ENCODE measurements at regions not wholly inside any gene's neighbourhood (a gene's known extent, or its start where the extent isn't known, plus 50 kb on each side); places are given as distances from the start of the nearest gene placed in this dataset.

DNA sequence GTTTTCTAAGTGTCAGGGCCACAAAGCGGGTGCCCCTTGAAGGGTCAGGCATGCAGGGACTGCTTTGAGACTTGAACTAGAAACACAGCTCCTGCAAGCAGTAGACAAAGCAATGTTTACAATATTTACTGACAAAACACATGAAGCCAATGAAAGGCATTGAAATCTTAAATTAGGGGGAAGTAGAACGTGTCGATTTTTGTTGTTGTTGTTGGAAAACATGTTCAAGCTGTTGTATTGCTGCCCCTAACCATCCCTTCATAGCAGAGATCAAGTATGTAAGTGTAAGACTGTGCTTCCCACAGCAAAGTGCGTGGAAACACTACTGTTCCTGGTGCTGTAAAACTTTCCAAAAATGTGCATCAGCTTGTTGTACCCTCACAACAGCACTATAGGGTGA, 131.6 kb upstream of the MGMT start:
- no peak overlapping the region for H2AFZ ChIP-seq
- H3K27me3 ChIP-seq = no peaks in the 10 kb centered on the region
- WGBS (ENCODE audit: low lambda C conversion rate, missing lambda C conversion rate) = 97% methylated on average over 4 of the region's 4 CpGs

DNA sequence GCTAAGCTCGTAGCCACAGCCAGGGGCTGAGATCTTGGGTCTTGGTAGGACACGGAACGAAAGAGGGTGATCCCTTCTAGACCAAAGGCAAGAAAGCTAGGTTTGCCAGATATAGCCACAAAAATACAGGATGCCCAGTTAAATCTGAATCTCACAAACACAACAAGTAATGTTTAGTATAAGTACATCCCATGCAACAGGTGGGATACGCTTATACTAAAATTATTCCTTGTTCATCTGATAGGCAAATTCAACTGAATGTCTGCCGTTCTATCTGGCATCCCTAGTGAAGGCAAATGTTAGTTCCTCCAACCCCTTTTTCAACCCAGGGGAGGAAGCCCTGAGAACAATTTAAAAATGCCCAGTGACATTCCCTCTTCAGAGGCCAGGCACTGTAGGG, 131.1 kb upstream of the MGMT start:
- no peaks in the 10 kb centered on the region for H3K9me3 ChIP-seq (ENCODE audit: low read depth)
- no peak overlapping the region for H2AFZ ChIP-seq
- no peaks in the 10 kb centered on the region for H3K4me1 ChIP-seq (ENCODE audit: insufficient read depth)
- TF ChIP-seq EZH2phosphoT487 (IDR thresholded peaks at IDR 0.05; ENCODE audit: low read depth, severe bottlenecking, unreplicated experiment) (no peak), EZH2 (IDR thresholded peaks at IDR 0.05; ENCODE audit: borderline replicate concordance) (no peak)
- TF ChIP-seq, protein P1, sequence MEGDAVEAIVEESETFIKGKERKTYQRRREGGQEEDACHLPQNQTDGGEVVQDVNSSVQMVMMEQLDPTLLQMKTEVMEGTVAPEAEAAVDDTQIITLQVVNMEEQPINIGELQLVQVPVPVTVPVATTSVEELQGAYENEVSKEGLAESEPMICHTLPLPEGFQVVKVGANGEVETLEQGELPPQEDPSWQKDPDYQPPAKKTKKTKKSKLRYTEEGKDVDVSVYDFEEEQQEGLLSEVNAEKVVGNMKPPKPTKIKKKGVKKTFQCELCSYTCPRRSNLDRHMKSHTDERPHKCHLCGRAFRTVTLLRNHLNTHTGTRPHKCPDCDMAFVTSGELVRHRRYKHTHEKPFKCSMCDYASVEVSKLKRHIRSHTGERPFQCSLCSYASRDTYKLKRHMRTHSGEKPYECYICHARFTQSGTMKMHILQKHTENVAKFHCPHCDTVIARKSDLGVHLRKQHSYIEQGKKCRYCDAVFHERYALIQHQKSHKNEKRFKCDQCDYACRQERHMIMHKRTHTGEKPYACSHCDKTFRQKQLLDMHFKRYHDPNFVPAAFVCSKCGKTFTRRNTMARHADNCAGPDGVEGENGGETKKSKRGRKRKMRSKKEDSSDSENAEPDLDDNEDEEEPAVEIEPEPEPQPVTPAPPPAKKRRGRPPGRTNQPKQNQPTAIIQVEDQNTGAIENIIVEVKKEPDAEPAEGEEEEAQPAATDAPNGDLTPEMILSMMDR (IDR thresholded peaks at IDR 0.05; ENCODE audit: poor library complexity) = no peak
- no peaks in the 10 kb centered on the region for H3K79me2 ChIP-seq
- H4K20me1 ChIP-seq (ENCODE audit: insufficient read depth, poor library complexity, severe bottlenecking) = no peaks in the 10 kb centered on the region
- H3K4me2 ChIP-seq = no peak overlapping the region
- H3K27ac ChIP-seq = no peak overlapping the region
- H3K9me2 ChIP-seq (replicated peaks; ENCODE audit: insufficient read depth) = no peaks in the 10 kb centered on the region
- H3K4me3 ChIP-seq = no peak overlapping the region
- H3K27me3 ChIP-seq = no peaks in the 10 kb centered on the region
- DNase-seq (ENCODE audit: low spot score) = no peak
- WGBS (ENCODE audit: low lambda C conversion rate, missing lambda C conversion rate) = 96% methylated on average over 5 of the region's 5 CpGs
- H3K36me3 ChIP-seq (replicated peaks; ENCODE audit: insufficient read depth, low read depth) = no peaks in the 10 kb centered on the region

More for the DNA sequence above, 131.6 kb upstream of the MGMT start:
- H4K20me1 ChIP-seq (ENCODE audit: insufficient read depth, poor library complexity, severe bottlenecking) = no peaks in the 10 kb centered on the region
- no peak overlapping the region for H3K4me3 ChIP-seq
- H3K36me3 ChIP-seq (replicated peaks; ENCODE audit: insufficient read depth, low read depth) = no peaks in the 10 kb centered on the region
- no peak overlapping the region for H3K27ac ChIP-seq
- no peaks in the 10 kb centered on the region for H3K79me2 ChIP-seq
- no peaks in the 10 kb centered on the region for H3K9me3 ChIP-seq (ENCODE audit: low read depth)
- no peak overlapping the region for H3K4me2 ChIP-seq
- no peak for TF ChIP-seq EZH2phosphoT487 (IDR thresholded peaks at IDR 0.05; ENCODE audit: low read depth, severe bottlenecking, unreplicated experiment)
- TF ChIP-seq EZH2 (IDR thresholded peaks at IDR 0.05; ENCODE audit: borderline replicate concordance) = no peak
- TF ChIP-seq, protein P1 (IDR thresholded peaks at IDR 0.05; ENCODE audit: poor library complexity) = no peak
- no peaks in the 10 kb centered on the region for H3K4me1 ChIP-seq (ENCODE audit: insufficient read depth)
- H3K9me2 ChIP-seq (replicated peaks; ENCODE audit: insufficient read depth) = no peaks in the 10 kb centered on the region
- DNase-seq (ENCODE audit: low spot score) = no peak

DNA sequence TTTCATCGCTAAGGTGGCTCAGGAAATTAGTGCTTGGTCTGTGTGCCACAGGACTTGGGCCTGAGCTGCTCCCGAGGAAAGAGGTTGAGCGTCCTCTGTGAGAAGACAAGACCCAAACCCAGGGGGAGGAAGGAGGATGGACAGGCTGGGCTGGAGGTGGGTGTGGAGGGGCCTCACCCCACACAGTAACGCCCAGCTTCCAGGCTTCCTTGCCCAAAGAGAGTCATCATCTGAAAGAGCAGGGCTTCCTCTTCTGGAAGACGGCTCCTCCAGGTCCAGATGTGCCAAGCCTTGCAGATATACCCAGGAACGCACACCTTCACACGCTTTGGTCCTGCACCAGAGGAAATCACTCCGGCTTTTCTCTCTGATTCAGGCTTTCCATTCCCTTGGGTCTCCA, 127.8 kb upstream of the MGMT start:
- Histone ChIP-seq H3K4me1 (ENCODE audit: insufficient read depth) (no peaks in the 10 kb centered on the region), H3K27me3 (no peaks in the 10 kb centered on the region), H3K36me3 (replicated peaks; ENCODE audit: insufficient read depth, low read depth) (no peaks in the 10 kb centered on the region), H2AFZ (no peak overlapping the region), H3K9me2 (replicated peaks; ENCODE audit: insufficient read depth) (no peaks in the 10 kb centered on the region), H3K4me2 (no peak overlapping the region), H3K4me3 (no peak overlapping the region), H3K27ac (no peak overlapping the region), H4K20me1 (ENCODE audit: insufficient read depth, poor library complexity, severe bottlenecking) (no peaks in the 10 kb centered on the region), H3K9me3 (ENCODE audit: low read depth) (no peaks in the 10 kb centered on the region), H3K79me2 (no peaks in the 10 kb centered on the region)
- TF ChIP-seq EZH2 (IDR thresholded peaks at IDR 0.05; ENCODE audit: borderline replicate concordance) = no peak
- TF ChIP-seq EZH2phosphoT487 (IDR thresholded peaks at IDR 0.05; ENCODE audit: low read depth, severe bottlenecking, unreplicated experiment) = no peak
- TF ChIP-seq, protein P1 (IDR thresholded peaks at IDR 0.05; ENCODE audit: poor library complexity) = no peak
- WGBS (ENCODE audit: low lambda C conversion rate, missing lambda C conversion rate) = 92% methylated on average over 8 of the region's 8 CpGs
- no peak for DNase-seq (ENCODE audit: low spot score)

DNA sequence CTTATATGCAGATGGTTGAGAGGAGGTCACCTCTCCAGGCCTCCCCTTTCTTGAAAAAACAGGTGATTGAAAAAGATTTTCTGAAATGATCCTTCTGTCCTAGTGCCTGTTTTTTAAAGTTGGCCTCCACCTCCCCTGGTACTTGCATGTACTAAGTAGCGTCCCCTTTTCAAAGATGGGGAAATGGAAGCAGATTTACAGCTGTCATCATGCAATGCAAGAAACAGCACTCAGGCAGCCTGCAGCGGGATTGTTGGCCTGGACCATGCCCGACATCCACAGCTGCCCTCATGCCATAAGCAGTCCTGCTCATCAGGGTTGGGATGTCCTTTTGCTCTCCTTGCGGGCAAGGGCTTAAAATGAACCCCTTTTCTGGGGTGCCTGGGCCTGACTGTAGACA, 127.2 kb upstream of the MGMT start:
- Histone ChIP-seq H3K9me3 (ENCODE audit: low read depth) (no peaks in the 10 kb centered on the region), H3K4me1 (ENCODE audit: insufficient read depth) (peaks cover 3% of the 10 kb centered on the region), H3K9me2 (replicated peaks; ENCODE audit: insufficient read depth) (no peaks in the 10 kb centered on the region), H4K20me1 (ENCODE audit: insufficient read depth, poor library complexity, severe bottlenecking) (no peaks in the 10 kb centered on the region), H3K79me2 (no peaks in the 10 kb centered on the region), H3K4me2 (no peak overlapping the region), H2AFZ (no peak overlapping the region), H3K36me3 (replicated peaks; ENCODE audit: insufficient read depth, low read depth) (no peaks in the 10 kb centered on the region), H3K27ac (no peak overlapping the region), H3K4me3 (no peak overlapping the region), H3K27me3 (no peaks in the 10 kb centered on the region)
- no peak for DNase-seq (ENCODE audit: low spot score)
- TF ChIP-seq, protein P1 (IDR thresholded peaks at IDR 0.05; ENCODE audit: poor library complexity) = no peak
- no peak for TF ChIP-seq EZH2phosphoT487 (IDR thresholded peaks at IDR 0.05; ENCODE audit: low read depth, severe bottlenecking, unreplicated experiment)
- TF ChIP-seq EZH2 (IDR thresholded peaks at IDR 0.05; ENCODE audit: borderline replicate concordance) = no peak
- 97% methylated on average over 4 of the region's 4 CpGs for WGBS (ENCODE audit: low lambda C conversion rate, missing lambda C conversion rate)
